GM19438 (cell line): ENCODE measurements at regions not wholly inside any gene's neighbourhood (a gene's known extent, or its start where the extent isn't known, plus 50 kb on each side); places are given as distances from the start of the nearest gene placed in this dataset.

Experiments used
- ATAC-seq: cut with Tn5 transposase; IDR thresholded peaks from one replicate; pipeline ENCODE4 v1.9.1; 2021; ENCODE audit warnings: low read depth; ENCODE audit not compliant: unreplicated experiment

DNA sequence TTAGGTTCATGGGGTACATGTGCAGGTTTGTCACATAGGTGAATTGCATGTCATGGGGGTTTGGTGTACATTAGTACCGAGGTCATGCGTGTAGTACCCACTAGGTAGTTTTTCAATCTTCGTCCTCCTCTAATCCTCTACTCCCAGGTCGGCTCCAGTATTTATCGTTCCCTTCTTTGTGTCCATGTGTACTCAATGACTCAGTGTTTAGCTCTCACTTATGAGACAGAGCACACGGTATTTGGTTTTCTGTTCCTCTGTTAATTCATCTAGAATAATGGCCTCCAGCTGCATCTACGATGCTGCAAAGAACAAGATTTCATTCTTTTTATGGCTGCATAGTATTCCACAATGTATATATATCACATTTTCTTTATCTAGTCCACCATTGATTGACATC is 850.9 kb upstream of the MDGA2 start:
- ATAC-seq: no peak

DNA sequence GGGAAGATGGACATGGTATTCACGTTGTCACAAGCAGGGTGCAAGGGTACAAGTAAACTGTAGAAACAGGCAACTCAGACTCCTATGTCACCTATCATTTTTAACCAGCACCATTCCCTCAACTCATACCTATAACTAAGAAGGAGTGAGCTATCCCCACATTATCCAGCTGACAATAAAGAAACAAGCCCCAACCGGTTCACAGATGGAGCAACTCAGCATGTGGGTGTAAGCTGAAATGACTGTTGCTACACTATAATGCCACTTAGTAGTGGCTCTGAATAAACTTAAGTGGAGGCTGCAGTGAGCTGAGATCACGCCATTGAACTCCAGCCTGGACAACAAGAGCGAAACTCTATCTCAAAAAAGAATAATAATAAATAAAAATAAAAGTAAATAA is 829.5 kb upstream of the MDGA2 start:
- ATAC-seq: no peak

GRCh38 chr14:48490756-48491155 is 815.4 kb upstream of the MDGA2 start:
- ATAC-seq: no peak

DNA sequence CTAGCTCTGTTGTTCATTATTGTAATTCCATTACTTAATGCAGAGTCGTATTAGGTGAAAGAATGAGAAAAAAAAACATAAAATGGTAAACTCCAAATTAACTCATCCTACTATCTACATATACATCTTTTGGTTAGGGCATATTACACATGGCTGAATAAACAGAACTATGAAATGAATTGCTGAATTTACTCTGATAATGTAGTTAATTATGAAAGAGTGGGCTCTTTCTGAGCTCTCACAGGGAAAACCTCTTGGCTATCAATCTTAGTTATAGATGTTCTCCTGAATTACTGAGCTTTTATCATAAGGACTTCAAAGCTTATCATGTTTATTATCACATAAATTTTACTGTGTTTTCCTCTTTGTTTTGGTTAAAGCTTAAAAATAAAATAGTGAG is 798.5 kb upstream of the MDGA2 start:
- no peak for ATAC-seq

GRCh38 chr14:48456051-48456450 is 780.6 kb upstream of the MDGA2 start:
- ATAC-seq: no peak

DNA sequence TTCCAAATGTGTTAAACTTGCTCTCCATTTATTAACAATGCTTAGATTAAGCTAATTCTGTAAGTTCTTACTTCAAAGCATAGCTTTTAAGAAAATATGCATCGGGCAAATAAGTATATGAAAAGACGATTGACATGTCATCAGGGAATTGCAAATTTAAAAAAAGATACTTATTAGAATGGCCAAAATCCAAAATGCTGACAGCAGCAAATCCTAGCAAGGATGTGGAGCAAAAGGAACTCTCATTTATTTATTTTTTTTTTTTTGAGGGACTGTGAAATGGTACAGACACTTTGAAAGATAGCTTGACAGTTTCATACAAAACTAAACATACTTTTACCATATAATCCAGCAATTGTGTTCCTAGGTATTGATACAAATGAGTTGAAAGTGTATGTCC is 779.5 kb upstream of the MDGA2 start:
- ATAC-seq: no peak

DNA sequence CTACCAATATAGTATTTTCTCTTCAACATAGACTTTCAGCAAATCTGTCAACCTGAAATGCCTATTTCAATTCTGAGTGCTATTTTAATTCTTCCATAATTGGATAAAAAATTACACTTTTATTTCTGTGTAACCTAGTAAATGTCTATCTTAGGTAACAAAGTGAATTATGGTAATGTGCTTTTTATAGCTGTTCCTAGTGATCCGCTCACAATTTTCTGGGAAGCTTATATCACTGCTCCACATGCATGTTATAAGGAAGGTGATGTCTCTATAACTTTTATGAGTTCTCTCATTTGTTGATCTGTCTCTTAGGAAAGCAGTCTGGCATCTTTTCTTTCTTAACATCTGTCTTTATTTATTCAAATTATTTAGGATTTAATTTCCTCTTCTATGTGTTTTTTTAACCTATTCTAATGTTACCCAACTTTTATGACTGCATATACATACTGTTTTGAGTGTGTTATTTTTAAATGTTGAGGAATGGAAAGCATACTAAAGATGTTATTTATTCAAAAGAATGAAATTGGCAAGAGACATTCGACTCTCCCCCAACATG is 777.1 kb upstream of the MDGA2 start:
- no peak for ATAC-seq

DNA sequence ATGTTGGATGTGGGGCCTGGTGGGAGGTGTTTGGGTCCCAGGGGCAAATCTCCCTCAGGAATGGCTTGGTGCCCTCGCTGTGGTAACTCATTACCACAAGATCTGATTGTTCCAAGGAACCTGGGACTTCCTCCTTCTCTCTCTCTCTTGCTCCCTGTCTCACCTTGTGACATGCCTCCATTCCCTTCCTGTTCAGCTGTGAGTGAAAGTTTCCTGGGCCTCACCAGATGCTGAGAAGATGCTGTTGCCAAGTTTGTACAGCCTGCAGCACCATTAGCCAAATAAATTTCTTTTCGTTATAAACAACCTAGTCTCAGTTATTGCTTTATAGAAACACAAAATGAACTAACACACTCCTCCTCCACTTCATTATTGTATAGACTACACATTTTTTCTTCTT is 759.8 kb upstream of the MDGA2 start:
- ATAC-seq: no peak

DNA sequence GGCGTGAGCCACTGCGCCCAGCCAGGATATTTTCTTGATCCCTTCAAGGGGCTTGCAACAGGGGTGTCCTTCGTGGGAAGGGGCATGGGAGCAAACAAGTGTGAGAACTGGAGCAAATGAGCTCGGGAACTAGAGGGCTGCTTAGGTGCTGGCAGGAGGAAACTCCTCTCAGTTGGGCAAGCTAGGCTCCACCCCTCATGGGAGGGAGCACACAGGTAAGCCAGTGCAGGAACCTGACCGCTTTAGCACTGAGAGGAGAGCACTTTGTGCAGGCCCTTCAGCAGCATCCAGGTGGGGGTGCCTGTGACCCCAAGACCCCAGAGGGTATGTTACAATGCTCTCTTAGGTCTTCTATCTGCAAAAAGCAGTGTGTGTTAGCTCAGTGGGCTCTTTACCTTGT is 755.4 kb upstream of the MDGA2 start:
- ATAC-seq: no peak

DNA sequence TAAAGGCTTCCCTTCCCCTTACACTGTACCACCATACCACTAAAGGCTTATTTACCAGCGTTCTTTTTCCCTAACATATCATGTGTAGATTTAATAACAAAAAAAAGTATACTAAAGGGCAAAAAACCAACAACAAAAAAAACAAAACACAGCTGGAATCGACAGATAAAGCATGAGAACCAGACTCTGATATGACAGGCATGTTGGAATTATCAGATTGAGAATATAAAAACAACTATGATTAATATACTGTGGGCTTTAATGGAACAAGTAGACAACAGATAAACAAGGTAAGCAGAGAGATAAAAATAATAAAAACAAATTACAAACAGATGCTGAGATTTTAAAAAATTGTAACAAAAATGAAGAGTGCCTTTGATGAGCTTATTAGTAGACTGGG is 754.1 kb upstream of the MDGA2 start:
- ATAC-seq: no peak

DNA sequence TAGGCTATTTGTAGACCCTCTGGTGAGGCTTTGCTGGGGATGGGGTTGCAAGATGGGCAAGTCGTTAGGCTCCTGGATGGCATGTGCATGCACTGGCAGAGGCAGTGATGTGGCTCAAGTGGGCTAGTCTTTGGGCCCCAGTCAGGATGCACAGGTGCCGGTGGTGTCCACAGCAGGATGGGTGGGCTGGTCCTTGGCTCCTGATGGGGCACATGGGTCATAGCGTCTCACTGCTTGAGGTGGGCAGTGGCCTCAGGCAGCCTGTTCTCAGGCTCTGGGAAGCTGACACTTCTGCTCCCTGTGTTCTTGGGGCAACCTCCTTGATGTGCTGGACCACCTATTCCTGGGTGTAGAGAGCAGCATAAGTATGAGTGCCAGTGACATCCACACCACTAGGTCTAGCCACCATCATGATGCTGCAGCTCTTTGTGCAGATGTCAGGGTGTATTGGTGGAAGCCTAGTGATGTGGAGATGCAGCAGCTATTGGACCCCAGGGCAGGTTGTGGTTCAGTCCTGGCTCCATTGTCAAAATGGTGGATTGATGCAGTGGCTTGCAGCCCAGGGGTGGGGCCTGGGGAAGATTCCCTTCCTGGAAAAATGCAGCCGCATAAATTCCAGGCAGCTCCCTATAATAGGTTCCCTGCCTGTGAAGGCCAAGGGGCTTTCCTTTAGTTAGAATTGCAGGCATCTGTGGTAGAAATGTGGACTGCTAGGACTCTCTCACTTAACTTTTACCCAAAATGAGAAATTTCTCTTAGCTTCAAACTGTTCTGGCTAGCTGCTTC is 742.5 kb upstream of the MDGA2 start:
- ATAC-seq: no peak

GRCh38 chr14:48401321-48401720 is 725.9 kb upstream of the MDGA2 start:
- no peak for ATAC-seq

- no peak for ATAC-seq
These were observed 723.4 kb upstream of the MDGA2 start for GRCh38 chr14:48398675-48399282.

GRCh38 chr14:48391661-48392060 is 716.3 kb upstream of the MDGA2 start:
- ATAC-seq: no peak

DNA sequence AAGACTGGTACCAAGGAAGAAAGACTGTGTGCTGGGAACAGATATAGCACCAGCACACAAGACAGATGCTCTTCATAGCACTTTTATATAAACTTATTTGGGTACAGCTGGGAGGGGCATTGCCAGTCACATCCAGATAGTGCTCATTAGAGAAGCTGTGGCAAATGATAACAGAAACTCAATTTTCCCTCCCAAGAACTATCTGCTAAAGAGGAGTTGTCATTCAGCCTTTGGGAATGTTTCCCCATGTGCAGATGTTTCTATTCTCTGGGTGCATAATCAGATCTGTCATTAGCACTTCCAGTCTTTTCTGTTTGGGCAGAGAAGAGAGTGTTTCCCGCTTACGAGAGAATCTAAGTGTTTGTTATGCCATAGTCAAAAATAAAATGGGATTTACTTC is 714.9 kb upstream of the MDGA2 start:
- ATAC-seq: no peak

- ATAC-seq: no peak
These were observed 709.4 kb upstream of the MDGA2 start for GRCh38 chr14:48384821-48385220.

DNA sequence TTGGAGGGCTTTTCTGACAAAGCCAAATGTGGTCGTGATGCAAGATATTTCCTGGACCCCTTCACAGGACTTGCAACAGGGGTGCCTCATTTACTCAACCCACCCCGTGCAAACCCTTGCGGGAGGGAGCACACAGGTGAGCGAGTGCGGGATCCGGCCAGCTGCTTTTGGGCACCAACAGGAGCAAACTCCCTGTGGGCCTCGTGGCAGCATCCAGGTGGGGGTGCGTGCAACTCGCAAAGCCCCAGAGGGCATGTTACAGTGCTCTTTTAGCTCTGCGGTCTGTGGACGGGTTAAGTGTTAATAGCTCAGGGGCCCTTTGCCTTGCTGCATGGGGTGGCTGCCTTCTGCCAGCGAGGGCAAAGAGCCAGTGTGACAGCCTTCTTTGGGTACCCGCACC is 707.6 kb upstream of the MDGA2 start:
- ATAC-seq: no peak

DNA sequence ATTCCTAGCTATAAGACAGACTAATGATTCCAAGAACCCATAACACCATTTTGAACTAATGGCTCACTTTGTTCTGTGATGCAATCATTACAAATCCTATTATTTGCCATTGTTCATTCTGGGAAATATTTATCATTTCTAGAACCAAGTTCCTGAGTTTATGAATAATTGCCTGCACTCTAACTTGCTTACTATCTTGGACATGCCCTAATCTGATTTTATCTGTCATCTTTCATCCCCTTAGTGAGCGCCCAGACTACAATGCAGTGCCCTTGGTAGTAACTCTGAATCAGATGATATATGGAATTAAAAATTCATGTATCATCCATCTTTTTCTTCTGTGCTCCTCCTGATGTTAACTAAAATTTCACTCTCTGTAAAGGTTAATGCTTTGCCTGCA is 703.1 kb upstream of the MDGA2 start:
- ATAC-seq: no peak

DNA sequence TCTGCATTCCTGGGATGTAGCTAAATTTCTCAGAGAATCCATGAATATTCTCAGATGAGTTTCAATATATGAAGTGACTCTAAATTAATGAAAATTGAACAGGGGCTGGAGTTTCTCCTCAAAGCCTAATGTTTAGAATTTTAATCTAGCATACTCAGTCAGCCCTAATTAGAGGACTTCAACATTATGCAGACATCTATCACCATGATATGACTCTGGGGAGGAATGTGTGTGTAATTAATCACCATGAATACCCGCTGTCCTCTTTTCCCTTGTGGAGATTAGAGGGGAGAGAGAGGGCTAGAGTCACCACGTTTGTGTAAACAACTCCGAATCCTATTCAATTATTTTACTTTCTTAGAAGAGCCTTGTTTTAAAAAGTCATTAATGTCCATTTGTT is 698.6 kb upstream of the MDGA2 start:
- no peak for ATAC-seq

DNA sequence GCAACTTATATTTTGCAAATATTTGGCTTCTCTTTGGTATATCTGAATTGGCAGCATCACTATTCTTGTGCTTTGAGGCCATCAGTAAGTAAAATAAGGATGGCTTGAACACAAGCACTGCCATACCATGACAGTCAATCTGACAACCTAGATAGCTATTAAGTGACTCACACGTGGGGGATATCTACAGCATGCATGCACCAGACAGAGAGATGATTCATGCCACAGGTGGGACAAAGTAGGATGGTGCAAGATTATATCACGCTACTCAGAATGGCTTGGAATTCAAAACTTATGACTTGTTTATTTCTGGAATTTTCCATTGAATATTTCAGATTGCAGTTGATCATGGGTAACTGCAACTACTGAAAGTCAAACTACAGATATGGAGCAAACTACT is 675.6 kb upstream of the MDGA2 start:
- ATAC-seq: no peak

- no peak for ATAC-seq
These were observed 674.3 kb upstream of the MDGA2 start for GRCh38 chr14:48349689-48350088.

GRCh38 chr14:48341069-48341468 is 665.7 kb upstream of the MDGA2 start:
- no peak for ATAC-seq
